Endodermal cell (in vitro differentiated cells): ENCODE measurements at regions not wholly inside any gene's neighbourhood (a gene's known extent, or its start where the extent isn't known, plus 50 kb on each side); places are given as distances from the start of the nearest gene placed in this dataset.
"Not testable (repeated sequence)": the region's sequence is repeated elsewhere in the genome, so short reads cannot be mapped to it uniquely, and the experiment has no call there.

ENCODE experiments used
- DNase-seq: peaks from one replicate; pipeline ENCODE4 v3.0.0-alpha.2; 2017
- H3K27ac ChIP-seq: 2 replicates; pipeline ENCODE4 v1.5.1; 2013; ENCODE audit warnings: mild to moderate bottlenecking, low read depth, low read length, moderate library complexity
- H3K27me3 ChIP-seq: 2 replicates; pipeline ENCODE4 v1.6.1; 2013; ENCODE audit warnings: mild to moderate bottlenecking, low read length, moderate library complexity; ENCODE audit not compliant: insufficient read depth, control insufficient read depth, poor library complexity, severe bottlenecking
- H3K36me3 ChIP-seq: 2 replicates; pipeline ENCODE4 v1.7.0; 2013; ENCODE audit warnings: mild to moderate bottlenecking, low read length, moderate library complexity; ENCODE audit not compliant: control insufficient read depth, insufficient read depth
- H3K4me1 ChIP-seq: one replicate; pipeline ENCODE4 v1.7.0; 2013; ENCODE audit warnings: low read length; ENCODE audit not compliant: control insufficient read depth, insufficient read depth
- H3K4me3 ChIP-seq: 2 replicates; pipeline ENCODE4 v1.5.1; 2013; ENCODE audit warnings: mild to moderate bottlenecking, low read length, moderate library complexity
- H3K9ac ChIP-seq: 2 replicates; pipeline ENCODE4 v1.6.1; 2013; ENCODE audit warnings: mild to moderate bottlenecking, low read length, moderate library complexity; ENCODE audit not compliant: poor library complexity, severe bottlenecking; ENCODE audit errors: extremely low read depth
- H3K9me3 ChIP-seq: 2 replicates; pipeline ENCODE4 v1.6.1; 2013; ENCODE audit warnings: mild to moderate bottlenecking, low read length, moderate library complexity; ENCODE audit not compliant: control insufficient read depth
- H3K27ac Mint-ChIP-seq: 2 replicates; pipeline ENCODE4 v1.8.0; 2020; ENCODE audit warnings: mixed read lengths
- H3K27me3 Mint-ChIP-seq: 2 replicates; pipeline ENCODE4 v1.8.0; 2021; ENCODE audit warnings: mild to moderate bottlenecking, mixed read lengths; ENCODE audit not compliant: insufficient read depth
- H3K36me3 Mint-ChIP-seq: 2 replicates; pipeline ENCODE4 v1.8.0; 2020; ENCODE audit warnings: low read depth, mixed read lengths
- H3K4me1 Mint-ChIP-seq: 2 replicates; pipeline ENCODE4 v1.8.0; 2020; ENCODE audit warnings: mixed read lengths
- H3K4me3 Mint-ChIP-seq: 2 replicates; pipeline ENCODE4 v1.8.0; 2020; ENCODE audit warnings: mild to moderate bottlenecking, moderate library complexity, mixed read lengths
- H3K9me3 Mint-ChIP-seq: 2 replicates; pipeline ENCODE4 v1.8.0; 2020; ENCODE audit warnings: mild to moderate bottlenecking, mixed read lengths
- CTCF ChIP-seq: fragments of 200-600 bp; sonication (generic); conservative IDR thresholded peaks from 2 replicates; pipeline ENCODE4 v1.5.0; 2021; ENCODE audit warnings: antibody characterized with exemption, mild to moderate bottlenecking
- WGBS, 2 experiments: methylation state at CpG; one replicate each; pipeline versions ENCODE4 v1.1.5 to v1.1.7; 2013; ENCODE audit warnings: missing lambda C conversion rate in 2 of 2, mixed read lengths in 1 of 2; ENCODE audit not compliant: insufficient coverage in 1 of 2, insufficient read length in 1 of 2; 5-methylcytosine and 5-hydroxymethylcytosine counted together

GRCh38 chr10:3635211-3635671 is 149.8 kb downstream of the KLF6 start:
- Histone ChIP-seq H3K9ac (no peak overlapping the region), H3K27me3 (no peaks in the 10 kb centered on the region), H3K9me3 (no peaks in the 10 kb centered on the region), H3K4me1 (no peaks in the 10 kb centered on the region), H3K27ac (no peak overlapping the region), H3K4me3 (no peak overlapping the region), H3K36me3 (no peaks in the 10 kb centered on the region)
- DNase-seq = no peak
- H3K4me3 Mint-ChIP-seq = no peak overlapping the region
- no peak overlapping the region for H3K27ac Mint-ChIP-seq
- H3K27me3 Mint-ChIP-seq = no peaks in the 10 kb centered on the region
- no peak for TF ChIP-seq CTCF
- no peaks in the 10 kb centered on the region for H3K36me3 Mint-ChIP-seq
- H3K4me1 Mint-ChIP-seq = peaks cover 32% of the 10 kb centered on the region
- H3K9me3 Mint-ChIP-seq = no peaks in the 10 kb centered on the region
- WGBS, 2 experiments = 90% methylated on average over 3 to 5 of the region's 5 CpGs

GRCh38 chr10:3634646-3635045 is 150.4 kb downstream of the KLF6 start:
- not testable (repeated sequence) for H3K9ac ChIP-seq, H3K36me3 ChIP-seq, H3K27me3 ChIP-seq, H3K27ac Mint-ChIP-seq, DNase-seq, H3K4me1 ChIP-seq, H3K4me3 ChIP-seq, H3K9me3 Mint-ChIP-seq, H3K9me3 ChIP-seq, H3K27me3 Mint-ChIP-seq, H3K27ac ChIP-seq, H3K4me3 Mint-ChIP-seq, H3K36me3 Mint-ChIP-seq
- peaks cover 30% of the 10 kb centered on the region for H3K4me1 Mint-ChIP-seq
- WGBS, 2 experiments = 71% methylated on average over 1 of the region's 1 CpG; no CpG with 5 or more reads in 1 of the 2 experiments

GRCh38 chr10:3631701-3632330 is 153.2 kb downstream of the KLF6 start:
- no peak overlapping the region for H3K9ac ChIP-seq
- no peak overlapping the region for H3K27ac ChIP-seq
- no peaks in the 10 kb centered on the region for H3K9me3 ChIP-seq
- Mint-ChIP-seq H3K27me3 (no peaks in the 10 kb centered on the region), H3K36me3 (no peaks in the 10 kb centered on the region), H3K4me3 (no peak overlapping the region), H3K4me1 (peaks cover 14% of the 10 kb centered on the region), H3K9me3 (no peaks in the 10 kb centered on the region), H3K27ac (no peak overlapping the region)
- WGBS, 2 experiments = 92 to 97% methylated on average over 3 to 5 of the region's 5 CpGs
- no peak for DNase-seq
- no peaks in the 10 kb centered on the region for H3K27me3 ChIP-seq
- TF ChIP-seq CTCF = no peak
- no peaks in the 10 kb centered on the region for H3K36me3 ChIP-seq
- no peaks in the 10 kb centered on the region for H3K4me1 ChIP-seq
- no peak overlapping the region for H3K4me3 ChIP-seq

- no peak overlapping the region for H3K27ac Mint-ChIP-seq
- H3K4me1 ChIP-seq = no peaks in the 10 kb centered on the region
- TF ChIP-seq CTCF = no peak
- H3K27me3 Mint-ChIP-seq = no peaks in the 10 kb centered on the region
- H3K36me3 Mint-ChIP-seq = no peaks in the 10 kb centered on the region
- H3K36me3 ChIP-seq = no peaks in the 10 kb centered on the region
- no peak overlapping the region for H3K4me3 Mint-ChIP-seq
- no peak overlapping the region for H3K9ac ChIP-seq
- H3K4me1 Mint-ChIP-seq = peaks cover 10% of the 10 kb centered on the region
- no peaks in the 10 kb centered on the region for H3K9me3 Mint-ChIP-seq
- H3K4me3 ChIP-seq = no peak overlapping the region
- no peaks in the 10 kb centered on the region for H3K9me3 ChIP-seq
- DNase-seq = no peak
- H3K27ac ChIP-seq = no peak overlapping the region
- WGBS, 2 experiments = 88 to 100% methylated on average over 2 of the region's 2 CpGs
- no peaks in the 10 kb centered on the region for H3K27me3 ChIP-seq
These were observed 153.7 kb downstream of the KLF6 start for GRCh38 chr10:3631291-3631690.
